Stomach (tissue), 8 donors: ENCODE measurements at regions not wholly inside any gene's neighbourhood (a gene's known extent, or its start where the extent isn't known, plus 50 kb on each side); places are given as distances from the start of the nearest gene placed in this dataset.

Experiments used
- DNase-seq, 2 donors: peaks; one replicate each; pipeline versions ENCODE4 v3.0.0 to v3.0.0-alpha.2; 2013 to 2019
- H3K27ac ChIP-seq, 5 donors: fragments of 200-600 bp in 4 of 5; sonication (generic) in 4 of 5; one replicate each; pipeline ENCODE4 v1.5.1; 2013 to 2019; ENCODE audit warnings: mild to moderate bottlenecking in 1 of 5, moderate library complexity in 1 of 5
- H3K27me3 ChIP-seq, 3 donors: fragments of 200-600 bp; sonication (generic); one replicate each; pipeline ENCODE4 v1.5.1; 2017 to 2019; ENCODE audit warnings: mixed run types in 1 of 3
- H3K36me3 ChIP-seq, 4 donors: fragments of 200-600 bp; sonication (generic); 1 replicate in 3 of 4; 2 replicates in 1 of 4; pipeline ENCODE4 v1.5.1; 2016 to 2019
- H3K4me1 ChIP-seq, 4 donors: fragments of 200-600 bp; sonication (generic); one replicate each; pipeline ENCODE4 v1.5.1; 2016 to 2019
- H3K4me3 ChIP-seq, 4 donors: fragments of 200-600 bp; sonication (generic) in 3 of 4; one replicate each; pipeline ENCODE4 v1.5.1; 2016 to 2019; ENCODE audit warnings: mild to moderate bottlenecking in 1 of 4
- H3K9me3 ChIP-seq, 4 donors: fragments of 200-600 bp; sonication (generic); one replicate each; pipeline ENCODE4 v1.5.1; 2016 to 2019
- CTCF ChIP-seq, 7 experiments: fragments of 450-650 bp in 4 of 7; fragments of 200-600 bp in 3 of 7; sonication (generic) in 3 of 7; IDR thresholded peaks; one replicate each; pipeline ENCODE4 v1.5.1; 2016 to 2019; ENCODE audit warnings: antibody characterized with exemption in 7 of 7, control low read depth in 2 of 7, mild to moderate bottlenecking in 1 of 7
- EP300 ChIP-seq: sonication (generic); formaldehyde crosslinking; IDR thresholded peaks from one replicate; pipeline ENCODE4 v1.6.1; 2017; ENCODE audit warnings: antibody characterized with exemption
- POLR2A ChIP-seq, 4 donors: fragments of 450-650 bp; IDR thresholded peaks; one replicate each; pipeline ENCODE4 v1.6.1; 2016; ENCODE audit warnings: antibody characterized with exemption in 4 of 4, control low read depth in 2 of 4, mild to moderate bottlenecking in 1 of 4, moderate library complexity in 1 of 4
- POLR2AphosphoS5 ChIP-seq, 3 donors: sonication (generic); formaldehyde crosslinking; IDR thresholded peaks; one replicate each; pipeline ENCODE4 v1.6.1; 2016; ENCODE audit warnings: antibody characterized with exemption in 3 of 3
- whole genome bisulfite sequencing, 5 donors: extraction: QIAGEN DNeasy Blood & Tissue Kit in 3 of 5; methylation state at CpG; one replicate each; pipeline versions ENCODE4 v1.1.5 to v1.1.7; 2013 to 2018; 5-methylcytosine and 5-hydroxymethylcytosine counted together
- intact Hi-C: fragments of 100-400 bp; cut with DNase I; formaldehyde crosslinking; loops from one replicate; pipeline ENCODE4 v1.15.1; 2023; ENCODE audit warnings: low total_unique reads
- donor health status: healthy with polysubstance abuse.
- donor health status: Bipolar disorder and iron deficiency.
- donor health status: healthy.

GRCh38 chr4:96112631-96113030 lies 272.7 kb downstream of the PDHA2 start:
- Histone ChIP-seq H3K27ac (no peak overlapping the region), H3K36me3 (no peaks in the 10 kb centered on the region), H3K4me1 (no peaks in the 10 kb centered on the region), H3K27me3 (no peaks in the 10 kb centered on the region), H3K4me3 (no peak overlapping the region), H3K9me3 (no peaks in the 10 kb centered on the region)
- TF ChIP-seq POLR2AphosphoS5 (IDR thresholded peaks at IDR 0.05), result no peak
- intact Hi-C loops, result no loop called here
- DNase-seq, result no peak

GRCh38 chr4:96120206-96120605 lies 280.3 kb downstream of the PDHA2 start:
- Histone ChIP-seq H3K36me3 (no peaks in the 10 kb centered on the region), H3K27ac (no peak overlapping the region), H3K9me3 (no peaks in the 10 kb centered on the region), H3K4me3 (no peak overlapping the region), H3K4me1 (no peaks in the 10 kb centered on the region), H3K27me3 (no peaks in the 10 kb centered on the region)
- no peak for DNase-seq
- intact Hi-C loops, result no loop called here
- TF ChIP-seq EP300 (no peak), CTCF (IDR thresholded peaks at IDR 0.05) (no peak), POLR2A (IDR thresholded peaks at IDR 0.05) (no peak), POLR2AphosphoS5 (IDR thresholded peaks at IDR 0.05) (no peak)
- WGBS, 5 donors, result 81 to 92% (median 90%) methylated on average over 1 of the region's 1 CpG

- no peak for TF ChIP-seq POLR2A (IDR thresholded peaks at IDR 0.05)
- no peak for TF ChIP-seq CTCF (IDR thresholded peaks at IDR 0.05)
- TF ChIP-seq EP300, result no peak
- no peak for TF ChIP-seq POLR2AphosphoS5 (IDR thresholded peaks at IDR 0.05)
- H3K36me3 ChIP-seq, result no peaks in the 10 kb centered on the region
- no peak overlapping the region for H3K27ac ChIP-seq
- WGBS, 5 donors, result 95 to 97% (median 95%) methylated on average over 20 to 24 of the region's 24 CpGs
- intact Hi-C loops, result no loop called here
- H3K4me3 ChIP-seq, result no peak overlapping the region
- no peaks in the 10 kb centered on the region for H3K4me1 ChIP-seq
- H3K9me3 ChIP-seq, result no peaks in the 10 kb centered on the region
- no peak for DNase-seq
- no peaks in the 10 kb centered on the region for H3K27me3 ChIP-seq
Observed at GRCh38 chr4:96126227-96126626, 286.3 kb downstream of the PDHA2 start.

- H3K4me3 ChIP-seq, result no peak overlapping the region
- no peaks in the 10 kb centered on the region for H3K36me3 ChIP-seq
- no peaks in the 10 kb centered on the region for H3K9me3 ChIP-seq
- H3K27ac ChIP-seq, result no peak overlapping the region
- intact Hi-C loops, result no loop called here
- TF ChIP-seq EP300 (no peak), POLR2AphosphoS5 (IDR thresholded peaks at IDR 0.05) (no peak), CTCF (IDR thresholded peaks at IDR 0.05) (no peak), POLR2A (IDR thresholded peaks at IDR 0.05) (no peak)
- WGBS, 5 donors, result 71 to 87% (median 80%) methylated on average over 1 of the region's 1 CpG
- no peaks in the 10 kb centered on the region for H3K27me3 ChIP-seq
- no peak for DNase-seq
- no peaks in the 10 kb centered on the region for H3K4me1 ChIP-seq
Observed at GRCh38 chr4:96131186-96131585, 291.3 kb downstream of the PDHA2 start.

- Histone ChIP-seq H3K27me3 (no peaks in the 10 kb centered on the region), H3K9me3 (no peaks in the 10 kb centered on the region), H3K36me3 (no peaks in the 10 kb centered on the region), H3K27ac (no peak overlapping the region), H3K4me1 (no peaks in the 10 kb centered on the region), H3K4me3 (no peak overlapping the region)
- 83 to 98% (median 98%) methylated on average over 2 of the region's 2 CpGs for WGBS, 5 donors
- intact Hi-C loops, result no loop called here
- TF ChIP-seq POLR2A (IDR thresholded peaks at IDR 0.05), result no peak
- no peak for TF ChIP-seq POLR2AphosphoS5 (IDR thresholded peaks at IDR 0.05)
- TF ChIP-seq CTCF (IDR thresholded peaks at IDR 0.05), result no peak
- no peak for TF ChIP-seq EP300
- no peak for DNase-seq
Observed at GRCh38 chr4:96134806-96135205, 294.9 kb downstream of the PDHA2 start.
